Adipocyte (in vitro differentiated cells): ENCODE measurements at regions not wholly inside any gene's neighbourhood (a gene's known extent, or its start where the extent isn't known, plus 50 kb on each side); places are given as distances from the start of the nearest gene placed in this dataset.

Experiments
- DNase-seq: peaks from one replicate; pipeline ENCODE4 v3.0.0-alpha.2; 2015; ENCODE audit warnings: low read depth
- H3K27me3 ChIP-seq: replicated peaks from 2 replicates; pipeline ENCODE4 v1.7.0; 2013; ENCODE audit warnings: mild to moderate bottlenecking, low read length, moderate library complexity; ENCODE audit not compliant: control insufficient read depth, insufficient read depth
- H3K36me3 ChIP-seq: 2 replicates; pipeline ENCODE4 v1.7.0; 2013; ENCODE audit warnings: low read length, mild to moderate bottlenecking, moderate library complexity; ENCODE audit not compliant: control insufficient read depth, insufficient read depth, severe bottlenecking
- H3K4me1 ChIP-seq: 2 replicates; pipeline ENCODE4 v1.7.0; 2013; ENCODE audit warnings: mild to moderate bottlenecking, low read length, moderate library complexity; ENCODE audit not compliant: control insufficient read depth, insufficient read depth
- H3K4me3 ChIP-seq: 2 replicates; pipeline ENCODE4 v1.7.0; 2013; ENCODE audit warnings: mild to moderate bottlenecking, low read length, moderate library complexity
- H3K9ac ChIP-seq: 2 replicates; pipeline ENCODE4 v1.7.0; 2013; ENCODE audit warnings: mild to moderate bottlenecking, low read length, moderate library complexity
- H3K9me3 ChIP-seq: 2 replicates; pipeline ENCODE4 v1.7.0; 2013; ENCODE audit warnings: mild to moderate bottlenecking, low read length, moderate library complexity; ENCODE audit not compliant: control insufficient read depth

GRCh38 chr18:73785300-73785699 lies 362.3 kb downstream of the FBXO15 start:
- no peaks in the 10 kb centered on the region for H3K36me3 ChIP-seq
- peaks cover 6% of the 10 kb centered on the region for H3K4me1 ChIP-seq
- H3K4me3 ChIP-seq, result no peak overlapping the region
- no peak overlapping the region for H3K9ac ChIP-seq
- H3K9me3 ChIP-seq, result no peaks in the 10 kb centered on the region
- DNase-seq, result peak; percentile 64
- peaks cover 5% of the 10 kb centered on the region for H3K27me3 ChIP-seq

- Histone ChIP-seq H3K9ac (no peak overlapping the region), H3K36me3 (no peaks in the 10 kb centered on the region), H3K9me3 (no peaks in the 10 kb centered on the region), H3K4me3 (no peak overlapping the region), H3K27me3 (peaks cover 5% of the 10 kb centered on the region), H3K4me1 (peaks cover 6% of the 10 kb centered on the region)
- DNase-seq, result no peak
These were observed 362.8 kb downstream of the FBXO15 start for GRCh38 chr18:73784853-73785252.

- Histone ChIP-seq H3K27me3 (peaks cover 5% of the 10 kb centered on the region), H3K9ac (no peak overlapping the region), H3K4me1 (peaks cover 9% of the 10 kb centered on the region), H3K4me3 (no peak overlapping the region), H3K36me3 (no peaks in the 10 kb centered on the region), H3K9me3 (no peaks in the 10 kb centered on the region)
- DNase-seq, result no peak
These were observed 365.2 kb downstream of the FBXO15 start for GRCh38 chr18:73782405-73782804.

- no peaks in the 10 kb centered on the region for H3K36me3 ChIP-seq
- H3K9ac ChIP-seq, result no peak overlapping the region
- DNase-seq, result no peak
- H3K9me3 ChIP-seq, result no peaks in the 10 kb centered on the region
- peaks cover 5% of the 10 kb centered on the region for H3K27me3 ChIP-seq
- H3K4me3 ChIP-seq, result no peak overlapping the region
- H3K4me1 ChIP-seq, result peaks cover 3% of the 10 kb centered on the region
These were observed 367.4 kb downstream of the FBXO15 start for GRCh38 chr18:73780218-73780617.

GRCh38 chr18:73778032-73778359 lies 369.6 kb downstream of the FBXO15 start:
- no peak overlapping the region for H3K9ac ChIP-seq
- H3K4me3 ChIP-seq, result no peak overlapping the region
- H3K36me3 ChIP-seq, result no peaks in the 10 kb centered on the region
- no peaks in the 10 kb centered on the region for H3K9me3 ChIP-seq
- H3K4me1 ChIP-seq, result peaks cover 3% of the 10 kb centered on the region
- H3K27me3 ChIP-seq, result peaks cover 5% of the 10 kb centered on the region
- DNase-seq, result peak; percentile 70

GRCh38 chr18:73777356-73778031 lies 370.1 kb downstream of the FBXO15 start:
- no peak for DNase-seq
- Histone ChIP-seq H3K9ac (no peak overlapping the region), H3K36me3 (no peaks in the 10 kb centered on the region), H3K9me3 (no peaks in the 10 kb centered on the region), H3K4me3 (no peak overlapping the region), H3K4me1 (peaks cover 3% of the 10 kb centered on the region), H3K27me3 (peaks cover 3% of the 10 kb centered on the region)

GRCh38 chr18:73774811-73775509 lies 372.7 kb downstream of the FBXO15 start:
- H3K9me3 ChIP-seq, result no peaks in the 10 kb centered on the region
- H3K4me3 ChIP-seq, result no peak overlapping the region
- no peak for DNase-seq
- no peaks in the 10 kb centered on the region for H3K27me3 ChIP-seq
- peaks cover 3% of the 10 kb centered on the region for H3K4me1 ChIP-seq
- no peaks in the 10 kb centered on the region for H3K36me3 ChIP-seq
- H3K9ac ChIP-seq, result no peak overlapping the region

GRCh38 chr18:73768043-73768442 lies 379.6 kb downstream of the FBXO15 start:
- Histone ChIP-seq H3K9ac (no peak overlapping the region), H3K27me3 (no peaks in the 10 kb centered on the region), H3K4me3 (no peak overlapping the region), H3K36me3 (no peaks in the 10 kb centered on the region), H3K4me1 (no peaks in the 10 kb centered on the region), H3K9me3 (no peaks in the 10 kb centered on the region)
- DNase-seq, result no peak

- no peaks in the 10 kb centered on the region for H3K27me3 ChIP-seq
- no peak overlapping the region for H3K4me3 ChIP-seq
- H3K36me3 ChIP-seq, result no peaks in the 10 kb centered on the region
- no peaks in the 10 kb centered on the region for H3K4me1 ChIP-seq
- no peak overlapping the region for H3K9ac ChIP-seq
- DNase-seq, result no peak
- H3K9me3 ChIP-seq, result no peaks in the 10 kb centered on the region
These were observed 380.6 kb downstream of the FBXO15 start for GRCh38 chr18:73766910-73767515.

- H3K9ac ChIP-seq, result no peak overlapping the region
- H3K36me3 ChIP-seq, result no peaks in the 10 kb centered on the region
- no peaks in the 10 kb centered on the region for H3K27me3 ChIP-seq
- no peaks in the 10 kb centered on the region for H3K4me1 ChIP-seq
- no peak for DNase-seq
- H3K4me3 ChIP-seq, result no peak overlapping the region
- no peaks in the 10 kb centered on the region for H3K9me3 ChIP-seq
These were observed 389.2 kb downstream of the FBXO15 start for GRCh38 chr18:73758446-73758845.

- H3K4me1 ChIP-seq, result no peaks in the 10 kb centered on the region
- H3K4me3 ChIP-seq, result no peak overlapping the region
- DNase-seq, result no peak
- no peaks in the 10 kb centered on the region for H3K9me3 ChIP-seq
- H3K36me3 ChIP-seq, result no peaks in the 10 kb centered on the region
- no peaks in the 10 kb centered on the region for H3K27me3 ChIP-seq
- no peak overlapping the region for H3K9ac ChIP-seq
These were observed 391.2 kb downstream of the FBXO15 start for GRCh38 chr18:73756256-73757091.
